Ascending aorta (tissue), 2 donors: ENCODE measurements at regions not wholly inside any gene's neighbourhood (a gene's known extent, or its start where the extent isn't known, plus 50 kb on each side); places are given as distances from the start of the nearest gene placed in this dataset.

Experiments
- DNase-seq, 2 donors: peaks; one replicate each; pipeline ENCODE4 v3.0.0-alpha.2; 2019; ENCODE audit warnings: low spot score in 2 of 2
- H3K27ac ChIP-seq, 2 donors: fragments of 200-600 bp; sonication (generic); one replicate each; pipeline ENCODE4 v1.5.1; 2016 to 2017; ENCODE audit warnings: mild to moderate bottlenecking in 1 of 2
- H3K27me3 ChIP-seq: fragments of 200-600 bp; sonication (generic); one replicate; pipeline ENCODE4 v1.5.1; 2017
- H3K36me3 ChIP-seq, 2 donors: fragments of 200-600 bp; sonication (generic); one replicate each; pipeline ENCODE4 v1.5.1; 2016
- H3K4me1 ChIP-seq, 2 donors: fragments of 200-600 bp; sonication (generic); one replicate each; pipeline ENCODE4 v1.5.1; 2016 to 2017; ENCODE audit warnings: mild to moderate bottlenecking in 1 of 2
- H3K4me3 ChIP-seq, 2 donors: fragments of 200-600 bp; sonication (generic); one replicate each; pipeline ENCODE4 v1.5.1; 2016 to 2017; ENCODE audit warnings: mild to moderate bottlenecking in 1 of 2
- H3K9me3 ChIP-seq, 2 donors: fragments of 200-600 bp; sonication (generic); one replicate each; pipeline ENCODE4 v1.5.1; 2016
- CTCF ChIP-seq, 3 experiments: fragments of 200-600 bp in 2 of 3; fragments of 450-650 bp in 1 of 3; sonication (generic) in 2 of 3; IDR thresholded peaks; one replicate each; pipeline ENCODE4 v1.5.1; 2016 to 2019; ENCODE audit warnings: antibody characterized with exemption in 3 of 3, mild to moderate bottlenecking in 1 of 3, moderate library complexity in 1 of 3
- intact Hi-C: fragments of 100-400 bp; cut with DNase I; formaldehyde crosslinking; loops from one replicate; pipeline ENCODE4 v1.15.1; 2023

GRCh38 chr2:502831-503230 is 174.4 kb downstream of the TMEM18 start:
- no peak overlapping the region for H3K27ac ChIP-seq
- DNase-seq = no peak
- TF ChIP-seq CTCF (IDR thresholded peaks at IDR 0.05) = no peak
- intact Hi-C loops = no loop called here
- no peaks in the 10 kb centered on the region for H3K27me3 ChIP-seq
- H3K4me3 ChIP-seq = no peak overlapping the region
- no peaks in the 10 kb centered on the region for H3K36me3 ChIP-seq
- no peaks in the 10 kb centered on the region for H3K4me1 ChIP-seq
- H3K9me3 ChIP-seq = no peaks in the 10 kb centered on the region

GRCh38 chr2:501667-502066 is 175.5 kb downstream of the TMEM18 start:
- H3K27me3 ChIP-seq = no peaks in the 10 kb centered on the region
- TF ChIP-seq CTCF (IDR thresholded peaks at IDR 0.05) = no peak
- no peaks in the 10 kb centered on the region for H3K36me3 ChIP-seq
- H3K4me3 ChIP-seq = no peak overlapping the region
- H3K27ac ChIP-seq = no peak overlapping the region
- no peak for DNase-seq
- intact Hi-C loops = no loop called here
- H3K9me3 ChIP-seq = no peaks in the 10 kb centered on the region
- H3K4me1 ChIP-seq = no peaks in the 10 kb centered on the region

GRCh38 chr2:501130-501529 is 176.1 kb downstream of the TMEM18 start:
- DNase-seq = no peak
- Histone ChIP-seq H3K27me3 (no peaks in the 10 kb centered on the region), H3K27ac (no peak overlapping the region), H3K36me3 (no peaks in the 10 kb centered on the region), H3K4me3 (no peak overlapping the region), H3K9me3 (no peaks in the 10 kb centered on the region), H3K4me1 (no peaks in the 10 kb centered on the region)
- intact Hi-C loops = no loop called here
- TF ChIP-seq CTCF (IDR thresholded peaks at IDR 0.05) = no peak

GRCh38 chr2:499726-500125 is 177.5 kb downstream of the TMEM18 start:
- intact Hi-C loops = no loop called here
- Histone ChIP-seq H3K27ac (no peak overlapping the region), H3K27me3 (no peaks in the 10 kb centered on the region), H3K36me3 (no peaks in the 10 kb centered on the region), H3K4me3 (no peak overlapping the region), H3K4me1 (no peaks in the 10 kb centered on the region), H3K9me3 (no peaks in the 10 kb centered on the region)
- no peak for TF ChIP-seq CTCF (IDR thresholded peaks at IDR 0.05)
- DNase-seq = no peak

- Histone ChIP-seq H3K36me3 (no peaks in the 10 kb centered on the region), H3K9me3 (no peaks in the 10 kb centered on the region), H3K4me3 (no peak overlapping the region), H3K27me3 (no peaks in the 10 kb centered on the region), H3K27ac (no peak overlapping the region), H3K4me1 (no peaks in the 10 kb centered on the region)
- DNase-seq = no peak
- TF ChIP-seq CTCF (IDR thresholded peaks at IDR 0.05) = no peak
- intact Hi-C loops = no loop called here
These were observed 178.6 kb downstream of the TMEM18 start for GRCh38 chr2:498493-499178.
